Panc1 (cell line): ENCODE measurements at regions not wholly inside any gene's neighbourhood (a gene's known extent, or its start where the extent isn't known, plus 50 kb on each side); places are given as distances from the start of the nearest gene placed in this dataset.

Source experiments
- ATAC-seq: fragments of 200-7000 bp; cut with Tn5 transposase; 2 replicates; pipeline ENCODE4 v1.9.1; 2020; ENCODE audit warnings: mild to moderate bottlenecking, moderate library complexity
- BruUV-seq: library from RNA; stranded (reverse); fragments of 400-500 nt; replicated peaks from 2 replicates; lab custom pipeline; 2021; lab: Mats Ljungman, UMichigan
- CTCF ChIA-PET: fragments of 300-600 bp; sonication (Branson Sonifier 250); formaldehyde crosslinking; loops from one replicate; lab custom pipeline; 2022; ENCODE audit warnings: antibody characterized with exemption; lab: Charles Lee
- POLR2A ChIA-PET: fragments of 300-600 bp; sonication (Branson Sonifier 250); formaldehyde crosslinking; loops from one replicate; lab custom pipeline; 2022; ENCODE audit warnings: antibody characterized with exemption; lab: Charles Lee
- DNase-seq: peaks from one replicate; pipeline ENCODE4 v3.0.0-alpha.2; 2010; ENCODE audit warnings: low read depth, low spot score
- H3K27ac ChIP-seq: 2 replicates; pipeline ENCODE4 v1.5.1; 2011; ENCODE audit warnings: mild to moderate bottlenecking, low read length, inconsistent platforms
- H3K27me3 ChIP-seq: fragments of 200-500 bp; sonication (Bioruptor generic); 2 replicates; pipeline ENCODE4 v1.6.0; 2014; ENCODE audit warnings: low read length, inconsistent platforms; ENCODE audit not compliant: control insufficient read depth, insufficient read depth
- H3K36me3 ChIP-seq: fragments of 200-500 bp; sonication (Bioruptor generic); 2 replicates; pipeline ENCODE4 v1.5.1; 2014; ENCODE audit warnings: inconsistent platforms, mild to moderate bottlenecking, low read length, moderate library complexity; ENCODE audit not compliant: control insufficient read depth, insufficient read depth
- H3K4me1 ChIP-seq: 2 replicates; pipeline ENCODE4 v1.5.1; 2011; ENCODE audit warnings: inconsistent platforms, mild to moderate bottlenecking, low read length, moderate library complexity; ENCODE audit not compliant: control insufficient read depth, insufficient read depth
- H3K4me3 ChIP-seq, 2 experiments: 2 replicates each; pipeline ENCODE4 v1.5.1; 2011 to 2012; ENCODE audit warnings: low read depth in 2 of 2, low read length in 2 of 2, mild to moderate bottlenecking in 2 of 2, inconsistent platforms in 1 of 2, moderate library complexity in 1 of 2
- H3K9me3 ChIP-seq: fragments of 200-500 bp; sonication (Bioruptor generic); 2 replicates; pipeline ENCODE4 v1.5.1; 2014; ENCODE audit warnings: low read depth, mild to moderate bottlenecking, inconsistent platforms, low read length, moderate library complexity; ENCODE audit not compliant: control insufficient read depth, insufficient read depth
- POLR2AphosphoS5 ChIP-seq: IDR thresholded peaks from 2 replicates; pipeline ENCODE4 v1.6.1; 2012; ENCODE audit warnings: mild to moderate bottlenecking, low read depth, low read length, moderate library complexity
- REST ChIP-seq, 2 experiments: IDR thresholded peaks; 2 replicates each; pipeline ENCODE4 v1.6.1; 2011 to 2012; ENCODE audit warnings: low read depth in 2 of 2, control low read depth in 1 of 2, low read length in 1 of 2, mild to moderate bottlenecking in 1 of 2, moderate library complexity in 1 of 2; ENCODE audit not compliant: insufficient read depth in 1 of 2
- SIN3A ChIP-seq: IDR thresholded peaks from 2 replicates; pipeline ENCODE4 v1.6.1; 2012; ENCODE audit warnings: low read depth, mild to moderate bottlenecking, low read length, moderate library complexity, borderline replicate concordance; ENCODE audit not compliant: insufficient read depth
- TCF7L2 ChIP-seq: IDR thresholded peaks from 2 replicates; pipeline ENCODE4 v1.6.1; 2011; ENCODE audit warnings: mild to moderate bottlenecking, low read depth, low read length, inconsistent platforms
- in situ Hi-C: cut with HindIII; loops from 2 replicates; pipeline ENCODE4 v1.10.0; 2016; ENCODE audit warnings: low sequenced_read_pairs, low pct_unique_long_range_greater_than_20kb
- intact Hi-C: fragments of 100-400 bp; cut with micrococcal nuclease; formaldehyde crosslinking; loops from one replicate; pipeline ENCODE4 v1.10.0; 2022; ENCODE audit not compliant: unreplicated experiment
- TF ChIP-seq, protein P1 (sequence below): fragments of 450-650 bp; IDR thresholded peaks from 2 replicates; pipeline ENCODE4 v1.5.1; 2017; ENCODE audit warnings: mild to moderate bottlenecking

DNA sequence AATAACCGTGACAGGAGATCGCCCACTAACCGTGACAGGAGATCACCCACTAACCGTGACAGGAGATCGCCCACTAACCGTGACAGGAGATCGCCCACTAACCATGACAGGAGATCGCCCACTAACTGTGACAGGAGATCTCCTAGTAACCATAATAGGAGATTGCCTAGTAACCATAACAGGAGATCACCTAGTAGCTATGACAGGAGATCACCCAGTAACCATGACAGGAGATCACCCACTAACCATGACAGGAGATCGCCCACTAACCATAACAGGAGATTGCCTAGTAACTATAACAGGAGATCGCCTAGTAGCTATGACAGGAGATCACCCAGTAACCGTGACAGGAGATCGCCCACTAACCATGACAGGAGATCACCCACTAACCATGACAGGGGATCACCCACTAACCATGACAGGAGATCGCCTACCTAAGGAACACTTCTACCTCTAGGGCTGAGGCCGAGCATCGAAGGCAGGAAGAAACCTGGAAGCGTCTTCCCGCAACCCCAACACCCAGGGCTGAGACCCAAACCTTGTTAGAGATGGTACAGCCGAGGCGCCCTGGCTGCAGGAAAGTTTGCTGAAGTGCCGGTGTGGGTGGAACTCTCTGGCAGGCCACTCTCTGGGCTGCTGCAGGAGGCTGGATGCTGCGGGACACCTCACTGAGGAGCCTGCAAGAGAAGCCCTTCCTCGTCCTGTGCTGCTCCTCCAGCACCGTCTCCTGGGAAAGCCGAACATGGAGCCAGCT is 67.5 kb upstream of the THY1 start:
- H3K4me3 ChIP-seq: no peak overlapping the region
- BruUV-seq: no TSS peak
- H3K27me3 ChIP-seq: peaks cover 2% of the 10 kb centered on the region
- H3K4me1 ChIP-seq: no peaks in the 10 kb centered on the region
- TF ChIP-seq SIN3A (no peak), TCF7L2 (no peak), POLR2AphosphoS5 (no peak), REST (IDR thresholded peaks at IDR 0.05; ENCODE audit: insufficient read depth in 1 of 2, low read depth in 2 of 2, low read length in 1 of 2) (no peak)
- TF ChIP-seq, protein P1, sequence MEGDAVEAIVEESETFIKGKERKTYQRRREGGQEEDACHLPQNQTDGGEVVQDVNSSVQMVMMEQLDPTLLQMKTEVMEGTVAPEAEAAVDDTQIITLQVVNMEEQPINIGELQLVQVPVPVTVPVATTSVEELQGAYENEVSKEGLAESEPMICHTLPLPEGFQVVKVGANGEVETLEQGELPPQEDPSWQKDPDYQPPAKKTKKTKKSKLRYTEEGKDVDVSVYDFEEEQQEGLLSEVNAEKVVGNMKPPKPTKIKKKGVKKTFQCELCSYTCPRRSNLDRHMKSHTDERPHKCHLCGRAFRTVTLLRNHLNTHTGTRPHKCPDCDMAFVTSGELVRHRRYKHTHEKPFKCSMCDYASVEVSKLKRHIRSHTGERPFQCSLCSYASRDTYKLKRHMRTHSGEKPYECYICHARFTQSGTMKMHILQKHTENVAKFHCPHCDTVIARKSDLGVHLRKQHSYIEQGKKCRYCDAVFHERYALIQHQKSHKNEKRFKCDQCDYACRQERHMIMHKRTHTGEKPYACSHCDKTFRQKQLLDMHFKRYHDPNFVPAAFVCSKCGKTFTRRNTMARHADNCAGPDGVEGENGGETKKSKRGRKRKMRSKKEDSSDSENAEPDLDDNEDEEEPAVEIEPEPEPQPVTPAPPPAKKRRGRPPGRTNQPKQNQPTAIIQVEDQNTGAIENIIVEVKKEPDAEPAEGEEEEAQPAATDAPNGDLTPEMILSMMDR: no peak
- no peak overlapping the region for H3K27ac ChIP-seq
- intact Hi-C loops: no loop called here
- POLR2A ChIA-PET: no interaction called here
- in situ Hi-C loops: no loop called here
- H3K9me3 ChIP-seq: no peaks in the 10 kb centered on the region
- no peaks in the 10 kb centered on the region for H3K36me3 ChIP-seq
- DNase-seq (no peak), ATAC-seq (no peak)
- CTCF ChIA-PET: interaction anchor here (0.6 to 1.0 kb wide), 2 partner anchors 67 to 151 kb away, joined by 4 to 10 read pairs; no protein-coding TSS in a partner anchor

DNA sequence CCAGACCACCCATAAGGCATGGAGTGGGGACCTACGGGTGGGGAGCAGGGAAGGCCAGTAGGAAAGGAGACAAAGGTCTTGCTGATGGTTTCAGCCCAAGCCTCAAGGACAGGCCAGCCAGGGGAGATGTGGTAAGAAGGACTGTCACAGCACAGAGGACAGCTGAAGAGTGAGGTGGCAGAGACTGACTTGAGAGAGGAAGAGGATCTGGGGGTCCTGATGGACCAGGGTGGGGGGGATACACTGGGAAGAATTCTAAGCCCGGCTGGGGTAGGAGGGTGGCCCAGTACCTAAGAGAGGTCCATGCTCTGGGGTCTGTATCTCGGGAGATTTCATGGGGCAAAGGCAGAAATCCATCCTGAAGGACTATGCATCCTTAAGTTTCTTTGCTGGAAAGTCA is 66.1 kb upstream of the THY1 start:
- intact Hi-C loops: loop anchor here (10.0 kb wide), 1 partner anchor 236 kb away; the partner anchor contains the start of gene NECTIN1
- Histone ChIP-seq H3K4me3 (no peak overlapping the region), H3K27me3 (peaks cover 2% of the 10 kb centered on the region), H3K36me3 (no peaks in the 10 kb centered on the region), H3K27ac (no peak overlapping the region), H3K9me3 (no peaks in the 10 kb centered on the region), H3K4me1 (no peaks in the 10 kb centered on the region)
- TF ChIP-seq POLR2AphosphoS5 (no peak), REST (IDR thresholded peaks at IDR 0.05; ENCODE audit: insufficient read depth in 1 of 2, low read depth in 2 of 2, low read length in 1 of 2) (no peak), SIN3A (no peak), TCF7L2 (no peak)
- TF ChIP-seq, protein P1: no peak
- ChIA-PET CTCF (no interaction called here), POLR2A (no interaction called here)
- no TSS peak for BruUV-seq
- in situ Hi-C loops: no loop called here
- DNase-seq: no peak
- ATAC-seq: no peak
